Midbrain (tissue), 1 donor: ENCODE measurements at regions not wholly inside any gene's neighbourhood (a gene's known extent, or its start where the extent isn't known, plus 50 kb on each side); places are given as distances from the start of the nearest gene placed in this dataset.

Experiments used
- DNase-seq: peaks from one replicate; lab custom pipeline; 2025; lab: John Stamatoyannopoulos, UW

DNA sequence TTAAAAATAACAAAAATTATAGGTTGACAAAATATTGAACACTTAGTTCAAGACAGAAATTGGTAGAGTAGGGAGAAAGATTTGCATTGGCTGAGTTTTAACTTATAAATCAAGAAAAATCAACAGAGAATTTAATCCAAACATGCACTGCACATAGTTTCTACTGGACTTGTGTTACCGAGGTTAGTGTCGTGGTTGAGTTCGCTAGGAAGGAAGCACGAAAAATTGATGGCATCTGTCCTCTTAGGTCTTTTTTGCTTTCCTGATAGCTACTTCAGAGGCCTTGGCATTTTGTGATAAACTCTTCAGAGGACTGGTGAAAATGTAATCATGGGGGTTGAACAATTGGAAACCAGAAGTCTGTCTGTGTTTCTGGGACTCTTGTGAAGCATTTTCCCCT, 392.9 kb downstream of the NUAK1 start:
- DNase-seq = no peak

DNA sequence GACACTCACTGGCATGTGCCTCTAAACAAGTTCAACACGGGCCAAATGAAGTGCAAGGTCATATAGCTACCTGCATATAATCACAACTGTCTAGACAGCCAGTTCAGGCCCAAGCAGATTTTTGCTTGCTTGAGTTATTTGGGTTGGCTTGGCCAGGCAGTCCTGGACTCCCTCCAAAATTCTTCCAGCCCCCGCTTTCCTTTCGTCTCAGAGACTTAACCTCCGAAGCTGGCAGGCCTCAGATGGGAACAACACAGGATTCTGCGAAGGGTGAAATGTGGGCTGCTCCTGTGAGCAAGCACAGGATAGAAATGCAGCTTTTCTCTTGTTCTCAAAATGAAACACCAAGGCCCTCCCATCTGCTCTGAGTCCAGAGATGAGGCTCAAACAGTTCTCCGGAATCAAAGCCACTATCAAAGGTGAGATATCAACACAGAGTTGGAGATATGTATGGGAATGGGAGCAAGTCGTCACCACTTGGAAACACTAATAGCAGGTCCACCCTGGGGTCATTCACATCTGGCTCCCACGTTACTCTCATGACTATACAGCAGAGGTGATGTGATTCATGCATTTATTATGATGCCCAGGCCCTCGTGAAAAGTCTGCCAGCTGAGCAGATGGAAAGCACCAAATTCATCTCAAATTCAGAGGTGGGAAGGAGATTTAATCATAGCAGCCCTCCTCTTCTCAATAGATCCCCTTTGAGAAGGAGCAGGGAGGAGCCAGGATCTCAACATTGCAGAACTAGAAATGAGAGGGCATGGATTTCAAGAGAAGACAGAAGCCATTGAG, 389.8 kb downstream of the NUAK1 start:
- peak; percentile 25 for DNase-seq

DNA sequence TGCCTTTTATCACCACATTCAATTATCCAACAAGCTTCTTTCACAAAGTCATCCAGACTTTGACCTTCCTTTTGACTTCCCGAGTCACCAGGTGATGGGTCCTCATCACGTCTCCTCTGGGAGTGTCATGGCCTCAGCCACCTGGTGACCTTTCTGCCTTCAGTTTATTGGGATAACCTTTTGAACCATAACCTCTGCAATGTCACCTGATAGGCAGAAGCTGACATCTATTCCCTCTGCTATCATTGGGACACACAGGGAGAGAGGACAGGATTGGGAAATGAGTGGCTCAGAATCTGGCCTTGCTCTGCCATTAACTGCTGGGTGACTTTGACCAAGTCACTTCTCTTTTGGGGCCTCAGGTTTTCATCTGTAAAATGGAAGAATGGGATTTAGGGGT, 388.7 kb downstream of the NUAK1 start:
- DNase-seq = no peak

DNA sequence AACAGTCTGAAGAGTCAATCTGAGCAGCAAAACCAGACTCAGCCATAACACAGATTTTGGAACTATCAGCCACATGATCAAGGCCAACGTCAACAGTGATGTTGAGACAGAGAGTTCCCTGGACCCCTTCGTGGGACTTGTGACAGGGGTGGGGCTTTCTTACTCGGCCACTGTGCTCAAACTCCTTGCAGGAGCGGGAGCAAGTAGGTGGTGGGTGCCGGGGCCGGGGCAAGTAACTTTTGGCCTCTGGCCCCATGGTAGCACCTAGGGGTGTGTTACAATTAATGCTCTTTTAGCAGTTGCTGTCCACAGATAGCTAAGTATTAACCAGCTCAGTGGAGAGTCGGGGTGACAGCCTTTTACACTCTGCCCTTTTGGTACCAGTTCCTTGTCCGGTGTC, 384.4 kb downstream of the NUAK1 start:
- DNase-seq = no peak

DNA sequence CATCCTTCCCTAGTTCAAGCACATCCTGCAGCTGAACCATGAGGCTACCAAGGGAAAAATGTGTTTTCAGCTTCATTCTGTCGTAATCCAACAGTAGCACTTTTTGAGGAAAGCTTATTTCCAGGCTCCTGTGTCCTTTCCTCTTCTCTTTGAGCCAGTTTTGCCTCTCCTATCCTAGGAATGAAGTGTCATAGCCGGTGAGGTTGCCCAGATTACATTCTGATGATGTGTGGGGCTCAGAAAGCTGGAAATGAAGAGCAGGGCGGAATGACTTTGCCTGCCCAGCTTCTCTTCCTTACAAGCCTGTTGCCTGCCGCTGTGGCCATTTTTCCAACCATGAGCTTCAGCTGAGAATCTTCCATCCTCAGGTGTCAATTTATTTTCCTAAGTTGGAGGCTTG, 381.8 kb downstream of the NUAK1 start:
- DNase-seq = no peak

DNA sequence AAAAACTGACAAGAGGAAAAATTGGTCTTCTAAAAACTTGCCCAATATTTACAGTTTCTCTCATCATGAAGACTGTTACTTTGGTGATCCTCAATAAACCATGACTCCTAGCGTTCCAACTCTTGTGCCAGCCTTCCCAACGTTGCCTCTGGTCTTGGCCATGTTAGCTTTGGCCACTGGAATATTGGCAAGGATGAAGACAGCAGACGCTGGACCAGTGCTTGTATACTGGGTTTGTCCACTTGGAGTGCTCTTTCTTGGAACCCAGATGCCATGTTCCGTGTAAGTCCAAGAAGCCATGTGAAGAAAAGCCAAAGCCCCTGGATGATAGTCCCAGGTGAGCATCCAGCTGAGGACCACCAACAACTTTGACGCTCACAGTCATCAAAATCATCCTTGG, 379.6 kb downstream of the NUAK1 start:
- DNase-seq = no peak

DNA sequence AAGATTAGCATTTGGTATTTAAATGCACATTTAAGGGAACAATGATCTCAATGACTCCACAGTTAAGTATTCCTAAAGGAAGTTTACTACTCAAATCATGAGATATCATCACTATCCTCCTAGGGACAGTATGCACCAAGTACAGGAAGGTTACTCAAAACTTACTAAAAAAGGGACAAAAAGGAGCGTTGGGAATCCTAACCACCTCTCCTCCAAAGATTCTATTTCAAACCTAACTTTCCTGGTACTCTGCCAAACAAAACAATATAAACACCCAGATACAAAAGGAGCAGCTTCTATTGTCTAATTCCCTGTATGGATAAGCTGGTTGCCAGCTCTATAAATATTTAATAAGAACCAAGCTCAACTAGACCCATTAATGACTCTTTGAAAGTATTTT, 377.7 kb downstream of the NUAK1 start:
- no peak for DNase-seq

DNA sequence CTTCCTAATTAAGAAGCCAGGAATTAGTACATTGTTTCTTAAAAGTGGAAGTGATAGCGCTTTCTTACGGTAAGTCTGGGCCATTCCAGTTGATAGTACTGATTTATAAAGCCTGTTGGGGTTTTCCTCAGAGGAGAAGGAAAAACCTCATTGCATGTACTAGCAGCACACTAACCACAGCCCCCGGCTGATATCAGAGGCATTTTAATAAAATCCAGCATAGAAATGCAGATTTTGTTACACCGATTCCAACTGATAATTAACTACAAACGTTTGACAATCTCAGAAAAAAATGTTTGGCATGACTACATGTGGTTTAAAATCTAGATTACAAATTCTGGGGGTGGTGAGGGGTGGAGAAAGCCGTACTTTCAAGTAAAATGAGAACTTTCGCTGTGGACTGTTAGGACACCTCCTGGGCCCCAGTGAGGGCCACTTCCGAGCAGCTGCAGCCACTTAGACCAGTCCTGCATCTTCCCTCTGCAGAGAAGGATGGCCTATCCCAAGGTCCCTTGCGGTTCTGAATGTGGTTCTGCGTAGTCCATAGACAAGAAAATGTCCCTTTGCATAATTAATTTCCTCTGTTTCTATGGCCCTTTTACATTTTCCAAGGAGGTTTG, 374.4 kb downstream of the NUAK1 start:
- DNase-seq = no peak

DNA sequence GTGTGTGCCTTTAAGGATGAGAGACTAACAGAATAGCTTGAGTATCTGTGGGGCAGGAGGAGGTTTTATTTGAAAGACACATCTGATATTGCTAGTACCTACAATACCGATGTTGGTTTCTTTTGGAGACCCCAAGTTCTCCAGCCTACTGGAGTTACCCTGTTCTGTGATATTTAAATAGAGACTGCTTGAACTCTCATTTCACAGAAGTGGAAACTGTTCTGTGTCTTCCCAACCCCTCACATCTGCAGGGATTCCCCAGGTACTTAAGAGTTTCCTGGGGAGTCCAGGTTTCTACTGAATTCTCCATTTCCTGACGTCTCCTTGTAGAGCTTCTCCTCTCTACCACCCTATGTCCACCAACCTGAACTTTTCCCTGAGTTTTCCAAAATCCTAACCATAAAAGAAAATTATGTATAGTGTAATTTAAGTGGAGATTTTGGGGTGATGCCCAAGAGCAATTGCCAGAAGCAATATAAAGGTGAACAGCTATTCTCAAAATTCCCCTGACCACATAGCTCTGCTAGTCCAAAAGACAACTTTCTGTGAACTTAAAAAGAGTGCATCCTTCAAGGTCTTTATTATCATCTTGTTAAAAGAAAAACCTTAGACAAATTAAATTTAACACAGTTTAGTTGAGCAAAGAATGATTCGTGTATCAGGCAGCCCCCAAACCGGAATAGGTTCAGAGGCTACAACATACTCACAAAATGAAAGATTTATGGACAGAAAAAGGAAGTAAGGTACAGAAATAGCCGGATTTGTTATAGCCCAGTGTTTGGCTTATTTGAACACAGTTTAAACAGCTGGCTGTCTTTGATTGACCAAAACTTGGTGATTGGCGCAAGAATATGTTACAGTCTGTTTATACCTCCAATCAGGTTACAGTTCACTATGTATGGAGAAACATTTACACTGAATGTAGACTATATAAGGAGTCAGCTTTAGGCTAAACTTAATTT, 373.4 kb downstream of the NUAK1 start:
- DNase-seq = no peak

DNA sequence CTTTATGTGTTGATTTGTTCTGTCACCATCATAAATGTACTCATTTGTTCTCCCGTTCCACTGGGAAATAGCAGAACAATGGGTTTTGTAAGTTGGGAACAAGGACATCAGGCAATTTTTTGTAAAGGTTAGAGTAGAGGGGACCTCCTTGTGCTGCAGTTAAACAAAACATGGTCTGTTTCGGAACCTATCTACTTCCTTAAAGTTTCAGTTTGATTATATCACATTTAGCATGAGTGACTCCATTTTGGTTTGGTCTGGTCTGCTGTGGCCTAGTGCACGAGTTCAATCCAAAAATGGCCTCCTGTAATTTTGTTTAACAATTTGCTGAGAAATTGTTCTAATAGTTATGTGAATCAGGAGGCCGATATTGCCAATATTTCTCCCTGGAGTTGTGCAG, 372.7 kb downstream of the NUAK1 start:
- DNase-seq = no peak

DNA sequence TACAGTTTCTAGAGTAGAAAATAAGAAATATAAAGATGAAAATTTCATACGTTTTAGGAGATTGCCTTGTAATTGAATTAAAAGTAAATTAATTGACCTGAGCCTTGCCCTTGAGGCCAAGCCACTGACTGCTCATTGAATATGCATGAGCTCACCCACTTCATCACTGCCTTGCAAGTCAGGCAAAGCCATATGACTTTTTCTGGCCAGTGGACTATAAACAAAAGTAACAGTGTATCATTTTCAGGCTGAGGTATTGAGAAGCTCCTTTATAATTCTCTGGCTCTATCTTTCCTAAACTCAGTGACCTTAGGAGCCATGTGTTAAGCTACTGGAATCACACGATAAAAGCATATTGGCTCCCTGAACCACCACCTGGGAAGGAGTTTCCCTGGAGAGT, 369.3 kb downstream of the NUAK1 start:
- no peak for DNase-seq

DNA sequence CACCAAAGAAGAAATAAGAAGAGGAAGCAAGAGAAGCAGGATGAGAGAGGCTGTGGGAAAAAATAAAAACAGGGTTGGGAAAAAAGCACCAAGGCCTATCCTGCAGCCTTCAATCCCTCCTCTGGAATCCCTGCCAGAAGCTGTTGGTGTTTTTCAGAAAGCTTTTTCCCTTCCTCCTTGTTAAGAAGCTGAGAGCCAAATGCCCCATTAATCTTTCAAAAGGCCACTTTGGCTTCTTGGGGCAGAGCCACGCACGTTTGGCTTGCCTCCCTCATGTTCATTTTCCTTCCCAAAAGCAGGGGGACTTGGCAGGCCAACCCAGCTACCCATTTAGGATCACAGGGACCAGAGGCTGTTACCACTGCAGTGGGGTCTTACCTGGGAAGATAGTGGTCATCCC, 365.3 kb downstream of the NUAK1 start:
- peak; percentile 67 for DNase-seq

DNA sequence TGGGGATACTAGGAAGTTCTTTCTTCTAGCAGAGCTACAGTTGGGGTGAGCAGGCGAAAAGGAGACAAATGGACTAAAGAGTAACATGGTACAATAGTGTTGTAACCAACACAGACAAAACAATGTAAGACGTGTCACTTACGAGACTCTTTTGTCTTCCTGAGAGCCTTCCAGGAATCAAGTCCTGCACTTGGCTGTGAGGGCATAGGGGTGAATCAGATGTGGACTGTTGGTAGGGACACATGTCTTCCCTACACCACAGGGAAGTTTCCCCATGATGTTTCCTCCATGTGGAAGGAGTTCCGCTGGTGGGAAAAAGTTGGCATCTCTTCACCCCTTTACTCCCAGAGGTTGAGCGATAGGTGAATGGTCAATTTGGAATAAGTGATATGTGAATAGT, 364.7 kb downstream of the NUAK1 start:
- DNase-seq = no peak

DNA sequence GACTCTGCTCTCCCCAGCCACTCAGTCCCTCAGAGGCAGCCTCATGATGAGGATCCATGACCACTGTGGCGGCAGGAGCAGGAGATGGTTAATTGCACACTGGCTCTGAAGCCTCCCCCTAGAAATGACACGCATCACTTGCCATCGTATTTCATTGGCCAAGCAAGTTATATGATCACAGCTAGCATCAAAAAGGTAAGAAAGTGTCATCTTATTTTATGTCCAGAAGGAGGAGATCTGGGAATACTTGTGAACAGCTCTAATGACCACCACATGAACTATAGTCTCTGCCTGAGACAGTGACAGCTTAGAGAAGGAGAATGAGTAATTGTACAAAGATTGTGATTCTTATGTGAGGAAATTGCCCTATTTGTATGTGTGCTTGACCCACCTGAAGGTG, 363.4 kb downstream of the NUAK1 start:
- no peak for DNase-seq

DNA sequence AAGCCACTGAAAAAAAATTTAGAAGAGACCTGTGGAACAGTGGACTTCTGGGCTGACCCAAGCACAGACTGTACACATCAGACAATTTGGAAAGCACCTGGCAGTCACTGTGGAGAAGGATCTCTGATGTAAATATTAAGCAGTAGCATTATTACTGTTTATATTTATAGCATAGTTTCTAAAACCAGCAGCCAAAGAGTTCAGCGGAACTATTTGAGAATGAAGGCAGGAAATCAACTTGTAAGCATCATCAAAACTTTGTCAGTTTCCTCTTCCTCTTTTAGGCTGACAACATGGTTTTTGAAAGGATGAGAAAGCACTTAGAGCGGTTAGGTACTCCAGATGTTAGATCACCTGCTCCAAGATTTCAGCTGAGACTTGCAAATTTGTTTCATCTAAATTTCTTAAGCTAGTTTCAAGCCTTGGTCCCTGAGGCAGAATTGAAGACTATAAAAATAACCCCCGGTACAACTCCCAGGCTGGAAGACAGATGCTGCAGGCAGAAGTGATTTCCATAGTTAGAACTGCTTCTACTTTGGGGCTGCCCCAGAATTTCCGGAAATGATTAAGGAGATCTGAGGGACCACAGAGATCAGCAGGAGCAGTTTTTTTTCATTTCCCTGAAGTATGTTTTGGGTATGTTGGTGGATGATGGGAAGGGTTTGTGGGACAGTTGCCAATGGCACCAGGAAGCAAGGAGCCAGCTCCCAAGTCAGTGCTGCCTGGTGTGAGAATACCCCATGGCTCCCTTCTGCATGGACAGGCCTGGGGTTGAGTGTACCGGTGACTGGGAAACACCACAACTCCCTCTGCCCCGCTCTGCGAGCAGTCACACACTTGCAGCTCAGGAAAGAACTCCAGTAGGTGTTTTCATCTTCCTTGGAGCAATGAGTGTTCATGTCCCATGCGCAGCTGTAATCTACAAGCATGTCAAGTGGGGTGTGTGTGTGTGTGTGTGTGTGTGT, 354.5 kb downstream of the NUAK1 start:
- peak; percentile 8 for DNase-seq

DNA sequence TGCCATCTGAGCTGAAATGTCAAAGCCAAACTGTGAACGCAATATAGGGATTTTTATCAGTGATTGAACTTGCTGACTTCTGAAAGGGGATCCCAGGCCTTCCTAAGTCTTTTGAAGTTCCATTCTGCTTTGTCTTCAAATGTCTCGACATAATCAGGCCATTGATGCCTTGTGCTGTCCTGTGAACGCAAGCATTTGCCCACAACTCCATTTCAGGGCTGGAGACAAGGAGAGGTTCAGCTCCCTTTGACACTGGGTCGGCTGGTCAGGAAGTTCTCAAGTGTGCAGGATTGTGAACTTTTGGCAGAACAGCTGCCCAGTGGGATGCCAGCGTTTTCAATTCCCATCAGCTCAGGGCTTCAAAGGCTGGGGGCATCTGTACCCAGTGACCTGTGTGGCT, 345.3 kb downstream of the NUAK1 start:
- no peak for DNase-seq

DNA sequence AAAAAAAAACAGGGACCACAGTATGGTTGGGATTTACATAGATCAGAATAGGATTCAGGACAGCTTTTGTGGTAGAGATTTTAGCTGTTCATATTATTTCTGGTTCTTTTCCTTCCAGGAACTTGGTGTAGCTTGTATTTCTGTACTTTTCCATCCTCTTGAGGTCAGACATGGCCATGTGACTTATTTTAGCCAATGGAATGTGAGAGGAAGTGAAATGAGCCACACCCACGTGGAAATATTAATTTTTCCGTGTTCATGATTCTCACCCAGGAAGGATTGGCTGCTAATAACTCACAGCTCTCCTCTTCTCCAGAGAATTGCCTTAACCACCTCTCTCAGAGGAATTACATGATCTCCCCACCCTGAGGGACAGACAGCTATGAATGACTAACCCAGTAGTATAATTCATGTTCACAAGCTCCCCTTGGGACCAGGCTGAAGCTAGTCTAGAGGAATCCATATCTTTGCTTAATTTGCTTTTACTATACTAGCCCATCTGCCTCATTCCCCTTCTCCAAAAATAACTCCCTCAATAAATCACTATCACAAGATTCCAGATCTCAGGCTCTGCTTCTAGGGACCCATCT, 340.4 kb downstream of the NUAK1 start:
- no peak for DNase-seq

DNA sequence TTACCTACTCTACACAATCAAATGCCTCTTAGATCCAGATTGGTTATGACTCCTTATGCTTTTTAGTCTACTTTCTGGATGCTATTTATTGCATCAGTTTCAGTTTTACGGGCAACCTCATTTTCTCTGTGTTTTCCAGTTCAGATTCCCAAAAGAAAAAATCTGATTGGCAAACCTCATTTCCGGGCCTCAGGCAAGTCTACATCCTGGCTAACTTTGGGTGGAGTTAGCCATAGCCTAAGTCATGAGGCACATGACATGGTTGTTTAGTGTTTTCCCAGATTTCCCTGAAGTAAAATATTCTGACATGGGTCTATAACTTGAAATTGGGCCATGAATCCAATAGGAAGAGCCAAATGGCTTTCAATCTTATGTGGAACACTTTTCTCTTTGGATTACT, 339.7 kb downstream of the NUAK1 start:
- no peak for DNase-seq

DNA sequence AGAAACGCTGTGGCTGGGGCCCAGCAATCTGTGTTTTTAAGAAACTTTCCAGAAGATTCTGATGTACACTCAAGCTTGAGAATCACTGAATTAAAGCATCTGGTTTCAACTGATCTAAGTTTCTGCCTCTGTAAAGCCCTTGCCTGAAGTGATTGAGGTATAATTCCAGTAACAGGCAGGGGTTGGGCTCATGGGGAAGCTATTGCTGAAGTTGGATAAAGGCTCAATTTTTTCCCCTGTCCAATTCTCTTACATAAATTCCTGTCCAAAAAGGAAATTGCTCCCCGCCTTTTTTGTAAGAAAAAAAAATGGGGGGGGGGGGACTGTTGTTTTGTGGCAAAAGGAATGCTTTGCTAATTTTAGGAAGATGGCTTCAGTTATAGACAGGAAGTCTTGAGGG, 337.4 kb downstream of the NUAK1 start:
- no peak for DNase-seq

DNA sequence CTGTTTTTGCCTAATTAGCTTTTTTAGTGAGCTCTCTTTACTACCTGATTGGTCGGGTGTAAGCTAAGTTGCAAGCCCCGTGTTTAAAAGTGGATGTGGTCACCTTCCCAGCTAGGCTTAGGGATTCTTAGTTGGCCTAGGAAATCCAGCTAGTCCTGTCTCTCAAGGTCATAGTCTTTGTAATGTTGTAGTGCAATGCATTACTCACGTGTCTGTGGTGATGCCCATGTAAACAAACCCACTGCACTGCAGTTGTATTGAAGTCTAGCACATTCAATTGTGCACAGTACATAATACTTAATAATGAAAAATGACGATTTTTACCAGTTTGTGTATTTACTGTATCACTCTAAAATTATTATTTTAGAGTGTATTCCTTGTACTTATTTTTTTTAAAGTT, 335.5 kb downstream of the NUAK1 start:
- no peak for DNase-seq

DNA sequence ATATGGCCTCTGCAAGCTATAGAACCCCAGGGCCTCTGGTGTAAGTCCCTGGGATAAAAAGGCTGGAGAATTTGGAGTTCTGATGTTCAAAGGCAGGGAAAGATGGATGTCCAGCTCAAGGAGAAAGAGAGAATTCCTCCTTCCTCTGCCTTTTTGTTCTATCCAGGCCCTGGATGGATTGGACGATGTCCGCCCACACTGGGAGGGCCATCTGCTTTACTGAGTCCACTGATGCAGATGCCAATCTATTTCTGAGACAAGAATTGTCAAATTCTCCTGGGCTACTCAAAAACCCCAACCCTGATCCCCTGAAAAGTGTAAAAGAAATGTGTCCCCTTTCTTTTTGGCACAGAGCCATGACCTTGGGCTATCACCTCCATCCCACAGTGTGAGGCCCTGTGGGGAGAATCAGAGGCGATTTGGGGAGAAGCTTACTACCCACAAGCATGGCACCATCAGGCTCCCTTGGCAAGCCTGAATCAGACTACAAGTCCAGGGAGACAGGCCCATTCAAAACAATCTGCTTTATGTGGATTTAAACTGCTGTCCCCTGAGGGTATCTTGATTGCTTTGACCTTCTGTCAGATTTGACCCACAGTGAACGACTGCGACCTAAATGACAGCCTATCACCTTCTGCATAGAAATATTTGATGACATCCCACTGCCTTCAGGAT, 334.0 kb downstream of the NUAK1 start:
- DNase-seq = no peak
